ENCODE measurements at regions not wholly inside any gene's neighbourhood (a gene's known extent, or its start where the extent isn't known, plus 50 kb on each side); places are given as distances from the start of the nearest gene placed in this dataset.

DNA sequence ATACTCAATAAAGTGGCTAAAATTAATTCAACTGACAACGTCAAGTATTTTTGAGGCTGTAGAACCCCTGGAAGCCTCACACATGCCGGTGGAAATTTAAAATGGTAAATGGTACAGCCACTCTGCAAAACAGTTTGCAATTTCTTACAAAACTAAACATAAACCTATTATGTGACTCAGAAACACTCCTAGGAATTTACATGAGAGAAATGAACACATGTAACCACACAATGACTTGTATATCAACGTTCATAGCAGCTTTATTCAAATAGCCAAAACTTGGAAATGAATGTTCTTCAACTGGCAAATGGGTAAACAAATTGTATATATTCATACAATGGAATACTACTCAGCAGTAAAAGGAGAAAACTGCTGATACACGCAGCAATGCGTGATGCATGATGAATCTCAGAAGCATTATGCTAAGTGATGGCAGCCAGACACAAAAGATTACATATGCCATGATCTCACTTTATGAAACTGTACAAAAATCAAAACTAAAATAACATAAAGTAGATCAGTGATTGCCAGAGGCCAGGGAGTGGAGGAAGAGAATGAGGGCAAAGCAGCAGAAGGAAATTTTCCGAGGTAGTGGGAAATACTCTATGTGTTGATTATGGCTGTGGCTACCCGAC lies 112.5 kb downstream of the FAM50B start:
- no peaks in the 10 kb centered on the region for H3K36me3 ChIP-seq (ENCODE audit: control insufficient read depth, insufficient read depth, low read length)
- H3K14ac ChIP-seq (replicated peaks; ENCODE audit: low read depth, low read length), result no peak overlapping the region
- peak overlapping the region; percentile 51; the same call in 1 of the 2 replicates for H3K4me2 ChIP-seq (ENCODE audit: low read depth, low read length)
- H2BK120ac ChIP-seq (ENCODE audit: low read depth, low read length), result no peak overlapping the region
- H2BK5ac ChIP-seq (ENCODE audit: low read depth, low read length, poor library complexity, severe bottlenecking), result peak overlapping the region; percentile 53
- TF ChIP-seq MAFK (IDR thresholded peaks at IDR 0.05; ENCODE audit: low read depth, low read length) (peak; percentile 49; the same call in 1 of the 2 replicates), BHLHE40 (IDR thresholded peaks at IDR 0.05; ENCODE audit: low read depth, low read length) (no peak)
- ChIA-PET CTCF (no interaction called here), POLR2A (ENCODE audit: unreplicated experiment) (no interaction called here)
- H3K9me3 ChIP-seq (ENCODE audit: control insufficient read depth, insufficient read depth, low read length), result no peaks in the 10 kb centered on the region
- no peaks in the 10 kb centered on the region for H3K79me1 ChIP-seq (ENCODE audit: low read depth in 1 of 2, low read length in 2 of 2)
- H3K18ac ChIP-seq (ENCODE audit: low read depth, low read length), result peak overlapping the region; percentile 39; the same call in 1 of the 2 replicates
- H4K91ac ChIP-seq (ENCODE audit: insufficient read depth, low read depth, low read length), result no peak overlapping the region
- H2BK20ac ChIP-seq (ENCODE audit: low read depth, low read length), result no peak overlapping the region
- H3K4ac ChIP-seq (ENCODE audit: low read depth, low read length), result no peak overlapping the region
- H4K8ac ChIP-seq (ENCODE audit: low read depth in 2 of 2, low read length in 2 of 2), result no peak overlapping the region
- no peak overlapping the region for H4K5ac ChIP-seq (ENCODE audit: low read depth, low read length)
- H3K56ac ChIP-seq (ENCODE audit: extremely low read depth, insufficient read depth, low read length), result no peak overlapping the region
- no peak overlapping the region for H2BK15ac ChIP-seq (ENCODE audit: low read depth, low read length)
- no peak overlapping the region for H3K9ac ChIP-seq (ENCODE audit: low read depth, low read length)
- ATAC-seq (ENCODE audit: low read depth), result peak; percentile 78
- H3K23ac ChIP-seq (ENCODE audit: low read depth, low read length), result no peak overlapping the region
- intact Hi-C loops (cut with micrococcal nuclease), result no loop called here
- WGBS, 2 experiments (ENCODE audit: extremely low coverage in 2 of 2, insufficient read length in 1 of 2), result no CpG with 5 or more reads among the region's 7 CpGs
- H2AK9ac ChIP-seq (replicated peaks; ENCODE audit: low read depth, low read length, poor library complexity), result no peak overlapping the region
- H3K27ac ChIP-seq (ENCODE audit: insufficient read depth, low read length), result no peak overlapping the region
- no peak overlapping the region for H3K4me3 ChIP-seq (ENCODE audit: insufficient read depth, low read depth, low read length)
- no TSS peak for BruUV-seq (replicated peaks)
- peaks cover 2% of the 10 kb centered on the region; the same call in 1 of the 2 replicates for H3K4me1 ChIP-seq (ENCODE audit: control insufficient read depth, insufficient read depth, low read length)
- peaks cover 7% of the 10 kb centered on the region; the same call in 1 of the 2 replicates for H3K9me1 ChIP-seq (ENCODE audit: insufficient read depth, low read length)
- dilution Hi-C loops (cut with HindIII; ENCODE audit: low sequenced_read_pairs, unreplicated experiment), result no loop called here
- H3K27me3 ChIP-seq (ENCODE audit: control insufficient read depth, insufficient read depth, low read length), result no peaks in the 10 kb centered on the region; the same call in 1 of the 2 replicates
- in situ Hi-C loops (cut with MboI; ENCODE audit: low sequenced_read_pairs), result no loop called here
- H2AK5ac ChIP-seq (ENCODE audit: low read depth, low read length), result peak overlapping the region; percentile 69; the same call in 1 of the 2 replicates
- H2AFZ ChIP-seq (replicated peaks; ENCODE audit: low read length, poor library complexity), result no peak overlapping the region
- DNase-seq, result peak; percentile 69
- H4K20me1 ChIP-seq (ENCODE audit: insufficient read depth, low read length), result no peaks in the 10 kb centered on the region

Data from IMR-90 (cell line).